Stimulated activated CD8-positive, alpha-beta memory T cell treated with anti-CD3 and anti-CD28 coated beads, Interleukin-4, amount 100 ng/mL, for 4 hours (primary cell): ENCODE measurements at regions not wholly inside any gene's neighbourhood (a gene's known extent, or its start where the extent isn't known, plus 50 kb on each side); places are given as distances from the start of the nearest gene placed in this dataset.
"Not testable (repeated sequence)": the region's sequence is repeated elsewhere in the genome, so short reads cannot be mapped to it uniquely, and the experiment has no call there.

Source experiments
- DNase-seq, 2 donors: peaks; one replicate each; pipeline ENCODE4 v3.0.0-alpha.2; 2020; ENCODE audit warnings: low read depth in 2 of 2, low spot score in 1 of 2

DNA sequence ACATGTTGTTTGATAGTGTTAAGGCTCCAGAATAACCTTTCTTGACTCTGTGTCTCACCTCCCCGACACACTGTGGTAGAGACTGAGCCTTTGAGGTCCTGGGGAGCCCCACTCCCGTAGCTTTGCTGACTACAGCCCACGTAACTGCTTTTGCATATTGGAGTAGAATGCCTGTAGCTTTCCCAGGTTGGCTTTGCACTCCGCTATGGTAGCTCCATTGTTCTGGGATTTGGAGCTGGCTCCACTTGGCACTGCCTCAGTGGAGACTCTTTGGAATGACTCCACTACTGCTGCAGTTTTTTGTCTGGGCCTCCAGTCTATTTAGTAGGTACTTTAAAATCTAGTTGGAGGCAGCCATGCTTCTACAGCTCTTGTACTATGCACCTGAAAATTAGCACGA is 56.2 kb upstream of the ANXA1 start:
- DNase-seq, result no peak

DNA sequence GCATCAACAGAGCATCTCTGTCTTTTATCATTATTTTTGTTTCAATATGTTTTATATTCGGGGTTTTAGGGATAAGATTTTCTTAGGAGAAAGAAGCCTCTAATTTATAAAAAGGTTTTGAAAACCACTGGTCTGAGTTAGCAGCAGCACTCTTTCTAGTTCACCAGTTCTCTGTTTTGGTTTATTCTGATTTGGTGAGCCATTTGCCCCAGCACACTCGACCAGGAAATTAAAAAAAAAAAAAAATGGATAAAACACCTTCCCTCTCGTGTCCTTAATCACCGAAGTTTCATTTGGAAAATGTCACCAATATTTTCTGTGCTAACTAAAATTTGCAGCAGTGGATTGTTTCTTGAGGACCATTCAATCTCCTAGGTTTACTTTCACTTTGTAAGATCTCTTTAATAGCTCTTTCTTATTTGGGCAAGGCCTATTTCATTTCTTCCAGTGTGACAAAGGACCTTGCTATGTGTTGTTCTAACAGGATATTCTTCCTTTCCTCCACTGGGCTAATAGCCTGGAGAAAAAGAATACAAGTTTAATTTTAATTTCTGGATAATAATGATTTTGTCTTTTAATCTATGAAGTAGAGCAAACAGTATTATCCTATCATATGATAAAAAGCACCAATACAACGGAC is 57.8 kb upstream of the ANXA1 start:
- DNase-seq, result no peak

DNA sequence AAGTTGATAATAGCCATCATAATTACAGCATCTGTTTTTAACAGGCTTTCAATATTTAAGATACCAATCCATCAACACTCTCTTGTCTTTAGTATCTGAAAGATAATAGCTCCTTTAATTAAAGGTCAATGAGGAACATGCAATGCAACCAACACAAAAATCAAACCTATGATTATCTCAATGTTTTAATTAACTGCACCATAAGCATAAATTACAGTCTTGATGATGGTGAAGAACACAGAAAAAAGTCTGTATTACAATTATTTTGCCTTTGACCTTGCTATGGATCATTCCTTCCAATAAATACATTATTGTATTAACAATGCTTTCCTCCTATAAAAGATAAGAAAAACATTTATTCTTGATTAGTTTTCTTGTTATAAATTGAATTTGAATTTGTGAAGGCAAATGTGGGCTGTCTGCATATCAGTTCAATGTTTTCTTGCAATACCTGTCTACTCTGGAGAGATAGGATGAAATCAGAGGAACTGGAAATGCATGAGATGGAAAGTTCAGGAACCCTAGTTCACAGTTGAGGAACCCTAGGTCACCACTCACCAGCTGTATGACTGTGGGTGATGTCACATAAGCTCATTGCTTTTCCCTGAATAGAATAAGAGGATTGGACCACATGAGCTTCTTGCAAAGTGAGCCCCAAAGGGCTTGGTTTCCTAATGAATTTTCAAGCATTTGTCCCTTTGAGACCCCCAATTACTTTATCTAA is 58.5 kb upstream of the ANXA1 start:
- DNase-seq, result no peak

DNA sequence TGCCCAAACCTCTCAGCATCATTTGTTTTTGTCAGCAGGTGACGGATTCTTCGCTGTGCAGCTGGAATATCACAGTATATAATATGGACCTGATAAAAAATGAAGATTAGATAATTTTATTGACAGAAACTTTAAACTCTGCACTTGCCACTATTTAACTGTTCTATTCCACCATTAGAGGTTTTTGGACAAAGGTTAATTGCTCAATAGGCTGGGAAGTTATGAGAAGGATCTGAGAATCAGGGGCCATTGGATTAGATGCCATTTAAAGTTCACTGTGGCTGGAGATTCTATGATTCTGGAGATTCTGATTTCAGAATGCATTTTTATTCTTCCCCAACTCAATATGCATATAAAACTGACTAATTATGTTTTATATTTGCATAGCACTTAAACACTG is 59.8 kb upstream of the ANXA1 start:
- DNase-seq, result no peak

DNA sequence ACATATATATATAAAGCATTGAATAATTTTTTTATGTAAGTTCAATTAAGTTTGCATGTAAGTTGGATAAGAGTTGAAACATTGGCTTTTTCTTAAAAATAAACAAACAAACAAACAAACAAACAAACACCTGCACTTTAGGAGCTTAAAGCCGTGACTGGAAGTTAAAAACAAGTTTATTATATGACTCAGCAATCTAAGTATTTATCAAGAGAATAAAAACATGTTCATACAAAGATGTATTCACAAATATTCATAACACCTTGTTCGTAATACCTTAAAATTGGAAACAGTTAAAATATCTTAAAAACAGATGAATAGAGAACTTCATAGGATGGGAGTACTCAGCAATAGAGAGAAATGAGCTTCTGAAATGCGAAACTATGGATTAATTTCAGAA is 61.5 kb upstream of the ANXA1 start:
- no peak for DNase-seq

DNA sequence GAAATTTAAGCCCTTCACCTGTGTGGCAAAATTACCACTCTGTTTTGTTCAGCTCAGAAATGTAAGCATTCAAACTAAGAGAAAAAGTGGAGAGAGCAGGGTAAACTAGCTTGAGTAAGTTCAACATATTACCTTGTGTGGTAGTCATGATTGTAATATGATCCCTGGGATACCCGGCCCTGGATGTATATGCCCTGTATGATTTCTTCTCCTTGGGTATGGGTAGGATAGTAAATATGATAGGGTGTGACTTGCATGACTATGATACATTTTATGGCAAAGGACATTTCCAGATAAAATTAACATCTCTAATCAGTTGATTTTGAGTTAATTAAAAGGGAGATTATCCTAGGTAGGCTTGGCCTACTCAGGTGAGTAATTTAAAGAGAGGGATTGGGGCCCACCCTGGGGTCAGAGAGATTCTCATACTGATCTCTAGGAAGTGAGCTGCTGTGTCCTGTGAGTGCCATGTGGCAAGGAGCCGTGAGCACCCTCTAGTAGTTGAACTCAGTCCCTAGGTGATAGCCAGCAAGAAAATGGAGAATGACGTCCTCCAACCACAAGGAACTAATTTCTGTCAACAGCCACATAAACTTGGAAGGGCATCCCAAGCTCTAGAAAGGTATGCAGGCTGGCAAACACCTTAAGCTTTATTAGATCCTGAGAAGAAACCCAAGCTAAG is 62.2 kb upstream of the ANXA1 start:
- no peak for DNase-seq

DNA sequence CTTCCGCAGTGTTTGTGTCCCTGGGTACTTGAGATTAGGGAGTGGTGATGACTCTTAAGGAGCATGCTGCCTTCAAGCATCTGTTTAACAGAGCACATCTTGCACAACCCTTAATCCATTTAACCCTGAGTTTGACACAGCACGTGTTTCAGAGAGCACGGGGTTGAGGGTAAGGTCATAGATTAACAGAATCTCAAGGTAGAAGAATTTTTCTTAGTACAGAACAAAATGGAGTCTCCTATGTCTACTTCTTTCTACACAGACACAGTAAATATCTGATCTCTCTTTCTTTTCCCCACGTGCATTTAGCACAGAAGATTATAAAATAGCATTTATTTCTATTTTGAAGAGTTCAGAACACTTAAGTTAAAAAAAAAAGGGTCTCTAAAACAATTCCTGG is 63.8 kb upstream of the ANXA1 start:
- not testable (repeated sequence) for DNase-seq

DNA sequence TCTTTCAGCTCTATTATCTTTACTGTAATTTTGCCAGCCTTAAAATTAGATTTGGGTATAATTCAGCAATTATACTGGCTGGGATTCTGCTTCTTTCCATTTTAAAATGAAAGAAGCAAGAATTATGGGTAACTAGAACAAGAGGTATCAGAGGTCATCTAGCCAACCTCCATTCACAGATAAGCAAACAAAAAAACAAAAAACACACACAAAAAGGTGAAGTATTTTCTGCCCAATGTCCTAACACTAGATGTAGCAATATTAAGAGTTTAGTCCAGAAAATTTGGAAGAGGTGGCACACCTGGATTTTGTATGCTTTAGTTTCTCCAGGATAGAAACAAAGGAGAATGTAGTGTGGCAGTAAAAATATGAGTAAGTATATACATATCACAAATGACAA is 68.1 kb upstream of the ANXA1 start:
- no peak for DNase-seq

DNA sequence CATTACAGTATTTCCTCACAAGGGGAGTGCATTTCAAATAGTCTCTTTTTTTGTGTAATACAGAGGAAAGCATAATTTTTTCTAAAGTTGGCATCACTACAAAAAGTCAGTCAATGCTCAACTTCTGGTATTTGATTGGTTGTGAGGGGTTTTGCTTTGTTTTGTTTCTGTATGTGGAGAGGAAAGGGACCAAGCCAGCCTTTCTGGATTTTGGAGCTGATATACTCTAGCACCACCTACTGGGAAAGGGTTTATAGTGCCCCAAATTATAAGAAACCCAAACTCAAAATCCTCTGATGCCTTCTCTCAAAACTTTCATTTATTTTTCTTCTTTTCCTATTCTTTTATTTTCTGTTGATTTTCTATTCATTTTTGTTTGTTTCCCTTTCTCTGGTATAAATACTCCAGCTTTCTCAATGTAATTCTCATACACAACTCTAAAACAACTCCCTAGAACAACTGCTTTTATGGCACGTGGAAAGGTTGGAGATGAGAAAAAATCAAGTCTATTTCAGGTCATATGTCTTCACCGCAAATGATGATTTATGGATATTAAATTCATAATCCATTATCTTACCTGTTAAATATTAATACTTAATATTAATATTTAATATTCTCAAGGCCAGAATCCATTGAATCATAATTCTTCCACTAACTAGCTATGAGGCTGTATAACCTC is 69.5 kb upstream of the ANXA1 start:
- DNase-seq, result no peak

DNA sequence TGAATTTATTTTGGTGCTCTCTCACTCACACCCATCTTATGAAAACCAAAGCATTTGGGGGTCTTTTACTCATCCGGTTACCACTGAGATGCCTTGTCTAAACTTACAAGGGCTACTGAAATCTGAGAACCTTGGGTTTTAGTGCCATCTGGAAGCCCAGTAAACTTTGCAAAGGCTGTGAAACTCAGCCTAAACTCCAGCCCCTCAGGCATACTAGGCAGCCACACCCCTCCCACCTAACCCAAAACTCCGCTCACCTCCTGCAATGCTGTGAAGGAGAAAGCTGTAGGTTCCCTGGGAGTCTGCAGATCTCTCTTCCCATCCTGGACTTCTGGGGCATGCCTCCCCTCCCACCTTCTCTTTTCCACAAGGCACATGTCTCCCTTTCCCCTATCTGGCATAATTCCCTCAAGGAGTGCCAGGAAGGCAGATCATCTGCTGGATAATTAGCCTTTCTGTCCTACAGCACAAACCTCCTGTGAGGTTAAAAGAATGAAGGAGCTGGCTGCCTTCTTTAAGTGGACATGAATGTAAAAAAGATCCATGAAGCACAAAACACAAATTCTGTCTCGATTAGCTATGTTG is 71.5 kb upstream of the ANXA1 start:
- no peak for DNase-seq

DNA sequence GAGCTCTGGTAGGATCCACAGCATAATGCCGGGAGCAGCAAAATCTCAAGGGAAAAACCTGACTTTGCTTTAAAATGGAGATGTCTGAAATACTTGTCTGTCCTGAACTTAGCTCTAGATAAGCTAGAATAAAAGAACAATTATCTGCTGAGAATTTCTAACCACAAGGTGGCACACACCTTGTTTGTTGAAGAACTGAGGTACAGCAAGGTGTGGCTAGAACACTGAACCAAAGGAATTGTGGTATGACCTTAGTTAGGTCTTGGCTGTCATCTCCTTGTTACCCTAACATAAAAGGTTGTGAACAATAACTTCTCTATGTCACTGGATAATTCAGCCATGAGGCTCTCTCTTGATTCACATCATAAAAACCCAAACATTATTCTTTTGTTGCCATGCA is 72.3 kb upstream of the ANXA1 start:
- DNase-seq, result no peak

DNA sequence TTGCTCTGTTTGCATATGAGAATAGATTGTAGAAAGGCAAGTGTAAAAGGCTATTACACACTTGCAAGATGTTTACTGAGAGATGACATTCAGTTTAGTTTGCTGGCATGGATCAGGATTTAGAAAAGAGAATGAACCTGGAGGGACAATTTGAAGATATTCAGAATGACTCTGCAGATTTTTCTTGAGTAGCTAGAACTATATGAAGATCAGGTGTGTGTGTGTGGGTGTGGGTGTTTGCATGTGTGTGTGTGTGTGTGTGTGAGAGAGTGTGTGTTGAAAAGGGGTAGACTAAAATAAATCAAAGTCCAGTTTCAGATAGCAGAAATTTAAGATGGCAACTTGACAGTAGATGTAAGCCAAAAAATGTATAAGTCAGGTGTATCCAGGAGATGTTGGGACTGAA is 74.0 kb upstream of the ANXA1 start:
- DNase-seq, result no peak

DNA sequence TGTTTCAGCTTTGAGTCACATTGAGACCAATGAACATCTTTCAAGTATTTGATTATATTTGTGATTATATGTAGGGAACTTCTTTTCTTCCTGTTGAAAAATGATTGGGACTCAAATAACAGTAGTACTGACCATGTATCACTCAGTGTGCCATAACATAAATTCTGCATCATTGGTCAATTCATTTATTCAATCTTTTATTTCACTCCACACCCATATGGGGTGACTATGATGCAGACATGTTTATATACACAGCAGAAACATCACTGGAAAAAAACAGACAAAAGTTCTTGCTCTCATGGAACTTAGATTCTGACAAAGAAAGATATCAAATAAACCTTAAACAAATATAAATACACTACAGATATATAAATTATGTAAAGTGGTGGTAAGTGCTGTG is 74.7 kb upstream of the ANXA1 start:
- DNase-seq, result no peak

DNA sequence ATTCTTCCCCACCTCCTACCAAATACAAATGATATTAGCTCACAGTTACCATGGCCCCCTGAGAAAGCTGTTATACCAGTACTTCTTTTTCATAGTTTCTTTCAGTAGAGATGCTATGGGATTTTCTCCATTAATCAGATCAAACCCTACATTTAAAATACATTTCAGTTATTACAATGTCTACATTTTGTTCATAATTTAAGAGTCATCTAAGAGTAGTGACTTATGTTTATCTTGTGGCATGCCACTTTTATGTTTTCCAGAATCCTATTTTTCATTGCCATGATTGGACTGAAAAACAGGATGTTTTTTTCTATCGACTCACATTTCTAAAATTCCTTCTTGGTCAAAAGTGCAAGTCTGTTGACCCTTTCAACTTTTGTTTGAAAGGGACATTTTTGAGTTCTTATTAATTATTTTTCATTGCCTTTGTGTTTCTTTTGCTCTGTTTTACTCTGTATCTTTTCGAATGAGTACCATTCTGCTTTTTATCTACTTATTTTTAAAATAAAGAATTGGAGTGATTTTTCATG is 77.4 kb upstream of the ANXA1 start:
- DNase-seq, result no peak

DNA sequence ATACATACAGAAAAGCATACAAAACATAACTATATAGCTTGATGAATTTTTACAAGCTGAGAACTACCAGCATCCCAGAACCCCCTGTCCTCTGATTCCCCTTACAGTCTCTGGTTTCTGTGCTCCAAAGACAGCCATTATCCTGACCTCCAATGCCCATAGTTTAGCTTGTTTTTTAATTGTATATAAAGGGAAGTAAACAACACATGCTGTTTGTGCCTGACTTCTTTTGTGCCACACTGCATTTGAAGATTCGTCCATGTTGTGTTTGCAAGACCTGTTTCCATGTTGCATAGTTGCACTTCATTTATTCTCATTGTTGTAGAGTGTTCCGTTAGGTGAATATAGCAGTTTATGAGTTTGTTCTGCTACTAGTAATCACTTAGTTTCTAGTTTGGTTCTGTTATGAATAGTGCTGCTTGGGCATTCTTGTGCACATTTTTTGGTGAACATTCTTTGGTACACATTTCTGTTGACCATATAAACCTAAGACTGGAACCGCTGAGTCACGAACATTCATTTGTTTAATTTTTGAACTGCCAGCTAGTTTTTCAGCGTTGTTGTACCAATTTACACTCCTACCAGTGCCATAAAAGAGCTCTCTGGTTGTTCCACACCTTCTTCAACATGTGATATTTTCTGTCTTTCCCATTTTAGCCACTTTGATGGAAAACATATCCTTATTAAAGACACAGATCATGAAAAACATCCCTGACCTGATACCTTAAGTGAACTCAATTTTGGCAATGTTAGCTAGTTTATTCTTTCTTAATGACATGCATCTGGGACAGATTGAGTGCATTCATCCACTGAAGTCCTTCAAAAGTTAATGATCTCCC is 78.1 kb upstream of the ANXA1 start:
- no peak for DNase-seq

DNA sequence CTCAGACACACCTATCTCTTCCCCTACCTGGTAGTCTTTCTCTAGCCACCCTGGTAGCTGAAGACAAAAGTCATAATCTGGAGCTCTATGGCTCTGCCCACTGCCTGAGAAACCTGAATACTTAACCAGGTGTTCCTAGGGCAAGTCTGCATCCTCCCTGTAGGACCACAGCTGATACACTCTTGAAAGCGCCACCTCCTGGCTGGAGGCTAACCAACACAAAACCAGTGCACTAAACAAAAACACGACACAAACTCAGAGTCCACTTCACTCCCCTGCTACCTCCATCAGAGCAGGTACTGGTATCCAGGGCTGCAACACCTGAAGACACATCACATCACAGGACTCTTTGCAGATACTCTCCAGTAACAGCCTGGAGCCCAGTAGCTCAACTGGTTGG is 84.6 kb upstream of the ANXA1 start:
- DNase-seq, result no peak

DNA sequence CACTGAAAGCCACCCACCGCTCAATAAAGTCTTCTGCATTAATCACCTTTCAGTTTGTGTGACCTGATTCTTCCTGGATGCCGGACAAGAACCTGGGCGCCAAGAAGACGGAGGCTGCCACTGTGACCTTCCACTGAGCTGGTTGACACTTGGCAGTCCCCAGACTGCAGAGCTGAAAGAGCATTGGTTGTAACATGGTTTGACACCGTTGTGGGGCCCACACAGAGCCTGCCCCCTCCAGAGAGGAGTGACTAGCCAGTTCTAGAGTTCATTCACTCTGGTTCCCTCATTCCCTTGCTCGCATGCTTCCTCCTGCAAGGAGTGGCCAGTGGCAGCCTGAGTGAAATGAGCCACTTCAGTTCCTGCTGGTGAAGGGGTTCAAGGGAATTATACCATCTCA is 86.2 kb upstream of the ANXA1 start:
- DNase-seq, result no peak

DNA sequence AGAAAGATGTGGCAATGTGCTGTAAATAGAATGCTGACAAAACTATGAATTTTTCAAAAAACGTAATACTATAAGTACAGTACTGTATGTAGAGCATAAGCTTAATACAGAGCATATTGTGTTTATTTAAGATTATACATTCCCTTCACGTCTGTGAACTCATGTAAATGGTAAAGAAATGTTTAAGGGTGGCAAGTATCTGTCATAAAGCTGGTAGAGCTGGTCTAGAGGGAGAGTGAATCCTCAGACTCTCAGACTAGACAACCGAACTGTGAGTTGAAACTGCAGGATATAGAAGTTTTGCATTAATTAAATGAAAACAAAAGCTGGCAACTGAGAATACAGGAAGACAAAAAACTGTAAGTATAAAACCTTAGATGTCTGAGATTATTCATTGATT is 87.3 kb upstream of the ANXA1 start:
- DNase-seq, result no peak

DNA sequence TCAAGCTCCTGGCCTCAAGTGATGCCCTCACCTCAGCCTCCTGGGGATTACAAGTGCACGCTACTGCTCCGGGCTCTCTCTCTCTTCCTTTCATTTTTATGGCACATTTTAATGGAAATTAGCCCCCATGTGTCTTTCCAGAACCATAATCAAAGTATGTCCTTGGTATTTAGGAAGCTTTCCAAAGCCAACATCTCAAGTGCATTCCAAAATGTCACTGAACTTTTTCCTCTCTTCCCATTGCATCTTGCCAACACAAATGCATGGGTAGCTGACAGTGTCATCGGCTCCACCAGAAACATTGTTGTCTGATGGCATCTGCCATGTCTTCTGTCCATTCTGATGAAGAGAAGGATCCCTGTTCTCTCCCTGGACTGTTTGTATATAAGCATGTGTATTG is 90.5 kb upstream of the ANXA1 start:
- DNase-seq, result no peak

DNA sequence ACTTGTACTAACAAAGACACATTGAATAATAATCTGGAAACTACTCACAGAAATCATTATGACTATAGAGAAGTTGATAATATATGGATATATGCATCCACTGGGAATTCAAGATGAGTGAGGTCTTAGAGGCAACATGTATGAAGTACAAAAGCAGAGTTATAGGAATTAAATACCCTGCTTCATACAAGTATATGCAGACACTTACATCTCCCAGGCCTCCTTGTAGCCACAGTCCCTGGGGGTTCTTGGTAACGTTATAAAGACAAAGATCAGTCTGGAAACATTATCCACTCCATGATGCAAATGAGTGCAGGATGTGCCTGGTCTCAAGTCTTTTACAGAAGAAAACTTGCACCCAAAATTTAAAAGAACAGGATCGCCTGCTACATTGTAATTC is 92.4 kb upstream of the ANXA1 start:
- no peak for DNase-seq

DNA sequence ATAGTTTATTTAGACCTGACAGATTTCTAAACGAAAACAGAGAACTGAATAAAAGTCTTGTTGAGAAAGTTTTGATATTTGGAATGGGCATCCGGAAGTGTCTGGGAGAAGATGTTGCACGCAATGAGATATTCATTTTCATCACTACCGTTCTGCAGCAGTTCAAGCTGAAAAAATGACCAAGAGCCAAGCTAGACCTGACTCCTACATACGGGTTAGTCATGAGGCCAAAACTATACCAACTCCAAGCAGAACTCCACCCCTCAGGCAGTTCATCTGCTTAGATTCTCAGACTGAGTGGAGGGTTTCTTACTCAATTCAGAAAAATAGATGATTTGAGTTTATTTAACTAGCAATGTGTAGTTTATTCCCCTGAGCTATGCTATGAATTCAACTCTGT is 95.4 kb upstream of the ANXA1 start:
- no peak for DNase-seq
